NOMO-1 treated with dmso at 0.1 percent for 144 hours (cell line): ENCODE measurements at regions not wholly inside any gene's neighbourhood (a gene's known extent, or its start where the extent isn't known, plus 50 kb on each side); places are given as distances from the start of the nearest gene placed in this dataset.

Experiments used
- DNase-seq: peaks from one replicate; lab custom pipeline; 2025; ENCODE audit not compliant: unreplicated experiment; lab: John Stamatoyannopoulos, UW

DNA sequence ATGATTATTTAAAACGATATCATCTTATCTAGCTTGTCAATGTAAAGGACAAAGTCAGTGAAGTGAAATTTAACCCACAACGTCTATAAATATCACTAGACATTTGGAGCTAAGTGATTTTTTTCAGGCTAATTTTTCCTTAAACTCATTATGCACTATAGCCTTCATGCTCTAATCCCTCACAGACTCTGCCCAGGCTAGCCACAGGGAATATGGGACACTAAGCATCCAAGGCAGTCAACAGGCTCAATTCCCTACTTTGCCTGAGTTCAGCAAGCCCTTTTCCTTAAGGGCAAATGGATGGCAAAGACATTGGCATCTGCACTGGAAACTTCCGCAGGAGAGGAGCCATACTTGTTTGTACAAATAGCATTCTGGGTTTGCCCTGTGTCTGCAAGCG, 577.0 kb downstream of the LMO4 start:
- no peak for DNase-seq

DNA sequence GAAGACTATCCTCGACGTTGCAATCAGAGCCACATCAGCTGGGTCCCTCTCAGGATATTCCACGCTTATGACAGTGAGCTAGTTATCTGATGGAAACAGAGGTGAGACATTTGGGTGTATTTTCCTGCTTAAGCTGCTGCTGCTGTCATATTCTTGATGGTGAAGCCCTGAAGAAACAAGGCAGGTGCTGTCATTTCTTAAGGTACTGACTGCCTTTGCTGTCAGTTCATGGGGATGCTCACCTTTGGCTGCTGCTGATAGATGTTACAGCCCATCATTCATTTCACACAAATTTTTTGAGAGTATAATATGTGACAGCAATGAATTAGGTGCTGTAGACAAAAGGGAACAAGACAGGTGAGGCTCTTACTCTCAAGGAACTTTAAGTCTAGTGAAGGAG, 577.4 kb downstream of the LMO4 start:
- DNase-seq = no peak

DNA sequence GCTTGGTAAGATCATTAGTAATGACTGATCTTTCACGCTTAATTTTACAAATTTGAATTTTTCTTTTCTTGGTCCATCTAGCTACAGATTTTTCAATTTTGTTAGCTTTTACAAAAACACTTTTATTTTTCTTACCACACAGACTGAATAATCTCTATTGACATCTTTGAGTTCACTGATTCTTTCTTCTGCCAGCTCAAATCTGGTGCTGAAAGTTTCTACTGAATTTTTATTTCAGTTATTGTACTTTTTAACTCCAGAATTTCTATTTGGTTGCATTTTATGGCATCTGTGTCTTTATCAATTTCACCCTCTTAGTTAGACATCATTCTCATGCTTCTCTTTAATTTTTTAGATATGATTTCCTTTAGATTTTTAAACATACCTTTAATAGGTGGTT, 584.7 kb downstream of the LMO4 start:
- DNase-seq = no peak

DNA sequence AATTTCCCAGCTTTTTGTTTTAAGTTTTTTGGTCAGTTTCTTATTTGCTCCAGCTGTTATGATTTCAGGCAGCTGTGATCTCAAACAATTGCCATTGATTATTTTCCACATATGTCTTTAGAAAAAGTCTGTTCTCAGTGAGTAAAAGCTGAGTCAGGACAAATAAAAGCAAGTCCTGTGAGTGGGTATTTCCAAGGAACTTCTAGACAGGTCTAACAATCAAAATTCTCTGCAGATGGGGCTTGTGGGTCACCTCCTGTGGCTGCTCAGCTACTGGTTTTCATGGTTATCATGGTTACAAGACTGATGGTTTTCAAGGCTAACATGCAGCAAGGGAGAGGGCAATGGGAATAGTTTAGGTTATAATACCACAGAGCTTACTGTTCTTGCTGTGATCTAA, 585.7 kb downstream of the LMO4 start:
- no peak for DNase-seq

DNA sequence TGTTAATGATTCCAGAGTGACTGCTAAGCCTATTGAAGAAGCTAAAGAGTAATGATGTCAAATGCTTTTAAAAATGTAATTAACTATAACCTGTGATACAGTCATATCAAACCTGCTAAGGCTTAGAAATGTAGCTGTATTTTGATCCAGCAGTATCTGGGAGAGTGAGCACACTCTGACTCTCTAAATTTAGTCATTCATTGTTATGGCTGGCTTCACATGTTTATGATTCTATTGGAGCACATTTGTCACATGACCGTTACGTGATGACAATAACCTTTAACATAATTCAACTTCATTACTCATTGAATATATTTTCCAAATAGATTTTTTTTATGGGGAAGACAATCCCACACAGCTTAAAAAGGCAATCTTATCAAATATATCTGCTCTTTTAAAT, 587.1 kb downstream of the LMO4 start:
- no peak for DNase-seq

DNA sequence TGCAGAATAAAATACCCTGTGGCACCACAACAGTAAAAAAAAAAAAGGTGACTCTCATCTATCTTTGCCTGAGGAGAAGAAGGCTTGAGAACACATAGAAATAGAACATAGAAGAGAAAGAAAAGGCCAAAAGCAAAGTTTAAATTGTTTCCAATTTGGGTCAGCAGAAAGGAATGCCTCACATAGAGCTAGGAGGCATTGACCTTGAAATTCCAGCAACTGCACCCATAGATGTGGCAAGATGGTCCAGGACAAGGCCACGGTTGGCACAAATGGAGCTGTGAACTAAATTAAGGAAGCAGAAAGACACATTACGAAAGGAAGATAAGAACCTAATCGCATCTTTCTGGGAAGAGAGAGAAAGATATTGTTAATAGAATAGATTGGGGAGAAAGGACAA, 588.3 kb downstream of the LMO4 start:
- no peak for DNase-seq

DNA sequence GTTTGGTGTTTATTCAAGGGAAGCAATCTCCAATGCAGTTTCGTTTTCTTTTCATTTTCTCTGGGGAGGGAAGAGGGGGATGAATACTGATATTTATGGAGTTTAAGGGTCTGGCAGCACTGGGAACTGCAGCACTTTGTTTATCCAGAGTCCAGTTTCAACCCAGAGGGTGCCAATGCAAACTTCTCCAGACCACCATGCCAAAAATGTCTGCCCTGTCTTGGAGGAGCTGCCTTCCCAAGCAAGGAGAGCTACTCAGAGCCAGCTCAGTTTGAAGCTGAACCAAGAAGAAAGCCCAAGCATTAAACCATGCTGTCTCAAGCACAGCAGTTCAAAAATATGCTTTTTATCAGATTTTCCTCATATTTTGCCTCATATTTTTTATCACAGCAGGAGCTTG, 589.7 kb downstream of the LMO4 start:
- DNase-seq = no peak

DNA sequence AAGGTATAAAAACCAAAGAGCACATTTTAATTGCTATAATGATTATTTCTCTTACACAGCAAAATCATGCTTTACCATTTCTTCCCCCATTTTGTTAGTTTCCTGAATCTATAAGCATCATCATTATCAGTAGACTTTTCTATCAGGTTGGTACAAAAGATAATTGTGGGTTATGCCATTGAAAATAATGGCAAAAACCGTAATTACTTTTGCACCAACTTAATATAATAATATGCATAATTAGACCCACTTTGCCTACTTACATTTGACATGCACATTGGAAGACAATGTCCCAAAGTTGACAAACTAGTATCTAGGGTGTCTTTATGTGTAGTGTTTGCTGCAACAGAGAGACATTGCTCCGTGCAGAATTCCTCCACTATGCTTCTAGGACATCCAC, 594.2 kb downstream of the LMO4 start:
- DNase-seq = no peak

DNA sequence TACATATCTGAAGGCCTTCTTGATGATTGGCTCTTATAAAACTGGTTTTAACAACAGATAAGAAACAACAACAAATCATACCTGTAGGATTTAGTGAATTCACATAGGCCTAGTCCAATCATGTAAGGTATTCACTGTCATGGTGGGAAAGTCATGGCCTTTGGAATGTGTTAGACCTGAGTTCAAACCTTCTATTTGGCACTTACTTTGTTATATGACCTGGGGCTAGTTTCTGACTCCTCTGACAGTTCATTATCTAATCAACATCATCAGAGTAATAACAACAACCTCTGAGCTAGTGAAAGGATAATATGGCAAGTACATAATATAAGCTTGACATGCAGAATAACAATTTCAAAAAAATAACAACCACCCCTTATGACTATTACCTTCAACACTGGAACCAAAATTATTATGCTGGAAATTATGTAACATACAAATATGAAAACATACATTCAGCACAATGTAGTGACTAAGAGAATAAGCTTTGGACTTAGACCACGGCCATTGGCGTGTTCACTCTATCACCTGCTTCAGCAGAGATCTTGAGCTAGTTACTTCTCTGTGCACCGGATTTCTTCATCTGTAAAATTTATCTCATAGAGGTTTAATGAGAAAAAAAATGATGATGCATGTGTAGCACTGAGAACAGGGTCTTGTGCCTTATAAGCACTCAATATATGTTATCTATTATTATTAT, 597.6 kb downstream of the LMO4 start:
- DNase-seq = no peak

DNA sequence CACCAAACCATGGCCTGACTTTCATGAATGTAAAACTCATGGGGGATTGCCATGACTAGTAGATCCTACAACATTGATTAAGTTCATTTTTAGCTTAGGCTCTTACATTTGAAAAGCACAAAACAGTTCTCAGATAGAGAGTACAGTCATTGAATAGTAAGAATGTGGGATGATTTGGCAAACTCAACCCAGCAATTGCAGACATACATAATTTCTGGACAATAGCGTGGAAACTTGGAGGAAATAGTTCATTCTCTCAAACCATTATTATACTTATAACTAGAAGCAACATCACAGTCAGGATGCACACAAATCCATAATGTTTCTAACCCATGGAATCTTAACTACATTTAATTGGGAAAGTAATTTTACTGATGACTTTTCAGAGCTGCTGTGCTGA, 598.2 kb downstream of the LMO4 start:
- DNase-seq = no peak

DNA sequence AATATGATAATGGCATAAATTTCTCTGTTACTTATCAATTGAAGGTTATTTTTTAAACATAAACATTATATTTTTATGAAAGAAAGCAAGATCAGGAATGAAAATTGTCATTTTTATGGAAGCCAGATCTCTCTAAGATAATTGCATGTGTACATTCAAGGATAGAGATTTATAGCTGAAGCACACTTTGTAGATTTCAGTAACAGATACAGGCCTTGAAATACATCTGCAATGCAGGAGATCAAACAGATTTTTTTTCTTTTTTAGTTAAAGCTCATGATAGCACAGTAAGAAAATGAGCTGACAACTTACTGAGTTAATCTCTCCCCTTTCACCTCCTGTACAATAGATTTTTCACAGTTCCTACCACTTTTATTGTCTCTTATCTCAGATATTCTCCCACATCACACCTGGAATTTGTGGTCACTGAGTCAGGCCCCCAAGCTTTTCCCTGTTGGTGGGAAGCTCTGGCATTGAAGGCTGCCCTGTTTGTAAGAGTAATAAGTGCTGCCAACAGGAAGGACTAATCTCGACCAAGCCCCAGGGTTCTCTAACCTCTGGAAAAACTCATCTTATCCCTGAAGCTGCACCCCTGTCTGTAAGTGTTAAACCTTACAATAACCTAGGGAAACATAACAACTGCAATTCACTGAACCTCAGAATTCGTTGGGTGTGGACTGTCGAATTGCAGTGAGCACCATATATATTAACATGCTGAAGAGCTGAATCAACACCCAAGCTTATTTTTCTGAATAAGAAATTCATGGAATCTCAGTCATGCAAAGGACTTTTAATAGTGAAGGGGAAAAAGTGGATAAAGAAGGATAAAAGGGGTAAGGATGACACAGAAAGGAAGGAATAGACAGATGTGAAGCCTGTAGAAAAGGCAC, 599.0 kb downstream of the LMO4 start:
- DNase-seq = no peak

DNA sequence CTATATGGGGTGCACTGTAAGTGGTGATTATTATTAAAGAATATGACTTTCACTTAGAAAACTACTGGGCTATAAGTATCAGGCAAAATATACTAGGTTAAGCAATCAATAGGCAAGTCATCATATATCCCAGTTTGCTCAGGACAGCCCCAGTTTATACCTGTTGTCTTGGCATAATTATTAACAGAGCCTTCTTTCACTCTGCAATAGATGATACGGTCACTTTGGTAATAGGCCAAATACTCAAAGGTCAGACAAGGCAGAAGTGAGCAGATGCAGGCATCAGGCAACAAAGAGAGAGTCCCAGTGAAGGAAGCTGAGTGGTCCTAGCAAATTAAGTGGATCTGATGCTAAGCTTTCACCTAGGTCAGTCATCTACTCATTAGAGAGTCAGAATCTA, 599.9 kb downstream of the LMO4 start:
- no peak for DNase-seq

DNA sequence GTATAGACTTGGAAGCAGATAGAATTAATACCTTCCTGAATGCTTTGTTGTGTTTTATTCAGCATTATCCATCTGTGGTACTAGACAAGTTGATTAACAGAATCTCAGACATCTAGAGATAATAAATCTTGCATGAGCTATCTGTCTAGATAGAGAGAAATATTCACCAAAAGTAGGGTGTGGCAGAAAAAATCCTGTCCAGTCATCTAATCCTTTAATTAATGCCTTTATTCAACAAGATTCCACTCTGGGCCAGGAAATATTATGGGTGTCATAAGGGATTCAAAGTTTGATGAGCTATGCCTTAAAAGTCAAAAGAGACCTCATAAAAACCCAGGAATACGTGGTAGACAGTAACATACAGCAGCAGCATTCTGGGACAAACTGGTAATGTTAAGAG, 601.2 kb downstream of the LMO4 start:
- no peak for DNase-seq

DNA sequence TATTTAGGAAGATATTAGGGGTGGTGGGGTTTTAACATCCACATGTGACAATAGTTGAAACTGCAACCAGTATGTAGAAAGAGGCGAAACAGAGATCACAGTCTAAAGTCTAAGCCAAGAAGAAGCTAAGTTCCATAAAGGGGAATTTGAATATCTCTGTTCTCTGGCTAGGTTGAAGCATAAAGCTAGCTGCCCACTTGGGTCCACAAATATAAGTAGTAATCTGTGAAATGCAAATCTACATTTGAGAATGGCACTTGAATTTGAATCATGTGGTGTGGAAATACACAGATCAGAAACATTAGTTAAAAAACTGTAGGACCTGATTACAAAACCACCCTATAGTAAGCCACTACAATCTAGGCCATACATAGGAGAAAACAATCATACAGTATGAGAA, 602.1 kb downstream of the LMO4 start:
- DNase-seq = no peak

DNA sequence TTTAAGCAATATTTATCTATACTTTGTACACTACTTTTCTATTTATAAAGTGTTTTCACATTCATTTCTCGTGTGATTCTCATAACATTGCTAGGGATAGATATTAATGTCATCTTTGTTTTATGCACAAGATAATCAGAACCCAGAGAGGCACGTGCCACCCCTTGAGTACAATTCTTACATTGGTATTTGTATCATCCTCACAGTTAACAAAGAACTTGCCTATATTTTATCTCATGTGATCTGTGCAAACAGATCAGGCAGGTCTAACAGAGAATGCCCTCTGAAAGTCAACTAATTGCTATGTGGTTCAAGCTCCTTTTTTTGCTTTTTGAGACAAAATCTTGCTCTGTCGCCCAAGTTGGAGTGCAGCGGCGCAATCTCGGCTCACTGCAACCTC, 604.5 kb downstream of the LMO4 start:
- no peak for DNase-seq

DNA sequence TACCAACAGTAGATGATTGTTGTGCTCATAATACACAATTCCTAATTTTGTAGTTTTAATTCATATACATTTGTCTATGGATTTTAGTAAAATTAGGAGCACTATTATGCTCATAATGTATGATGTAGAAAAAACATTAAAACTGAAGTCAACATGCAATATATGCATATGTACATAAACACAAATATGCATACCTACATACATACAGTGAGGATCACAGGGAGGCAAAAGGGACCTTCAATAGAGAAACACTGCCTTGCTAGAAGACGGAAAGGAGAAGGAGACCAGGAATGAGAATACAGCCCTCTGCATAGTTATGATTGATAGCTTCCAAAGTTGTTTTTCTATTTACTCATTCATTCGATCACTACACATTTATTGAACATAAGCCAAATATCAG, 606.5 kb downstream of the LMO4 start:
- no peak for DNase-seq

DNA sequence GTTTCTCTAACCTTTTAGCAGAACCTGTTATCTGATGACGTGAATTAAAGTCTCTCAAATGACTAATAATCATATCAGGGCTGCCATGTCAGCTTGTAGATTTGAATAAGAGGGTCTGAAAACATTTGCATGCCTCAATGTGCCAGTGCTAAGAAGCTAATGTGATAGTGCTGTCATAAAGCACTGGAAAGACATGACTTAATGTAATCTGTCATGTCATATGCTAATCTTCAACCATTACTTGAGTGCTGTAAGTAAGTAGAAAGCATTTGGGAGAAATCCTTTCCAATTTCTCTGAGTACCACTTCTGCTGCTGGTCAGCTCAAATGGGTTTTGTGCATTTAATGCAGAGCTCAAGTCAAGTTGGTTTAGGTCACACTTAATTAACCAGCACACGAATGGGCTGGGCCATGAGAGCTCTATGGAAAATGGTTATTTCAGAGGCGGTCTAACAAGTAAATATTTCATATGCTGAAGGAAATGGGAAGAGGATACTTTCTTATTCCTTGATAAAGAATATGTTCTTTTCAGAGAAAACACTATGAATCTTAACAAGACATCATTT, 609.2 kb downstream of the LMO4 start:
- DNase-seq = no peak

DNA sequence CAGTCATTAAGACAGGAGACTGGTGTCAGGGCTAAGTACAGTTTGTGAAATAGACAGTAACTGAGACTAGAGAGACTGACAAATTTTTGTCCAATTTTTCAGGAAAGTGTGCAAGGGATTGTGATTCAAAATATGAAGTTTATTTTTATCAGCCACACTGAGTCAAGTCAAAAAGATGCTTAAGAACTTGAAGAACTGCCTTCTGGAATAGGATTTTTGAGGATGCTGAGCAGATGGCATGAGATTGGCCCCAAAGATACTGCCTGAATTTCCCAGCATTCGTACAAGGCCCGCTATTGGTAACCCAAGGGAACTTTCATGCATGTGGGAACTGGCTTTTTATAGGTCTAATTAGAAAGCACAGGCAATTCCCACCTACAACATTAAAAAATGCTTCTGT, 610.0 kb downstream of the LMO4 start:
- DNase-seq = no peak

DNA sequence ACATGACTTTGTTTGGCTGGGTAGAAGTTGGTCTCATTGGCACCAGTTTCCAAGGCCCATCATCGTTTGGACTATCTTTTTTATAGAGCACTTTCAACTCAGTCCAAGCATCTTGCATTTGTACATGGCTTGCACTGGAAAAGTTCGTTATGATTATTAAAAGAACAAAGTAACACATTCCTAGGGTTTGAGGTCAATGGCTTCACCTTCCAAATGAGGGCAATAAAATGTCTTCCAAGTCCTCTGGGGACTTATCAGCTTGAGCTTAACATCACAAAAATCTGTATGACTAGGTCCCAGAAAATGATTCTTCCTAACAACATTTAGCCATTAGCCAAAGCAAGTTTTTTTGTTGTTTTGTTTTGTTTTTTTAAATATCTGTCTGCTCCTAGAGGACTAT, 610.8 kb downstream of the LMO4 start:
- DNase-seq = no peak

DNA sequence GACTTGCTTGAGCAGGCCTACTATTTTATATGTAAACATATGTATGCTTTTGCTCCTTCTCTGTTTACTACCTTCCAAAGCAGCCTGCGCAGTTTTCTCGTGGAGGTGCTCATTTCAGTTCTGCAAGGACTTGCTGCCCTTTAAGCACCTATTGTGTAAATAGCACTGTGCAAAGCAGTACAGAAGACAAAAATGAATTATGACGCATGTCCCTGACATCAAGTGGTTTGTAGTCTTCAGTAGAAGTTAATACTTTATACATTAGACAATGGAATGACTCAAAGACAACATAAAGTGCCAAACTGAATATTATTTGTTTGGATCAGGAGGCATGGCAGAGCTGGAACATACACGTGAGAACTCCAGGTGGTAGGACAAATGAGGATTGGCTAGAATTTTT, 611.7 kb downstream of the LMO4 start:
- no peak for DNase-seq

DNA sequence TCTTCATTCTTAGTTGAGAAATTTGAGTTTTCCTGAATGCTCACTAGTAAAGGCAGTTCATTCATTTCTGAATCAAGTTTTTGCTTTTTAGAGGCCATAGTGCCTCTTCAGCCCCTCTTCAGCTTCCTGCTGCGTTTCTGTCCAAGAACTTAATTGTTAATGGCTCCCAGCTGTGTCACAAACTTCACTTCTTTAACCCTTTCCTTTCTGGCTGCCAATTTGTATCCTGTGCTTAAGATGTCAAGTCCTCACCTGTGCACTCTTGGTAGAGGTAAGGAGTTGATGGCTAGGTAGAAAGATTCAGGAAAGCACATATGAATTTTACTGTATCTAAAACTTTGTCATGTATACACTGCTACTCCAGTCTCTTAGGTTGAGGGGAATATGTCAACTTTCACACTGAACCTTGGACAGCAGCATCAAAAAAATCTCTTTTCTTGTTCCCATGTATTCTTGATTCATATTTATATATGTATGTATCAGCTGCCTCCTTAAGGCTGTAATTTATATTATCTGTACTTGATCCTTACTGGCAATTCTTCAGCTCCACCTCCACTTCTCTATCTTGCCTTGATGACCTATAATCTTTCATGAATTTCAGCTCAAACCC, 612.8 kb downstream of the LMO4 start:
- DNase-seq = no peak

DNA sequence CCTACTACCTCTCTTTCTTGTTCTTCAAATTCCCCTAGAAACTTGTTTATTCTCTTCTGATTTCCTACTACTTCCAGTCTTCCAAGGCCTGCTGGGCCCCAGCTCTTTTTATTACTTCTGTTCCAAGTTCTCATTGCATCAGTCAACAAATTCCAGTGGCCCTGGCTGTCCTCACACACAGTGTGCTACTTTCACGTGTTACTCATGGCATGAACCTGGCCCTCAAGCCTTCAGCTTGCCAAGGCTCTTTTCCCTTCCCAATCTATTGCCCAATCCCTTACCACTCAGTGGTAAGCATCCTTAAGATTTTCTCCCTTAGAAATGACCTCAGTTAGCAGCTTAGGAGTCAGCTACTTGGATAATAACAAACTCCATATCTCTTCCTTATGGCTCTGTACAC, 613.5 kb downstream of the LMO4 start:
- no peak for DNase-seq
